CD8-positive, alpha-beta memory T cell (primary cell): ENCODE measurements at regions not wholly inside any gene's neighbourhood (a gene's known extent, or its start where the extent isn't known, plus 50 kb on each side); places are given as distances from the start of the nearest gene placed in this dataset.
A peak's percentile ranks its signal among the peaks of the same experiment; 100 is the strongest.

Experiments
- CTCF ChIA-PET: fragments of 350-600 bp; sonication (Branson Sonifier 250); formaldehyde crosslinking; loops from one replicate; lab custom pipeline; 2021; ENCODE audit warnings: antibody characterized with exemption; lab: Charles Lee
- POLR2A ChIA-PET: fragments of 350-600 bp; sonication (Branson Sonifier 250); formaldehyde crosslinking; loops from one replicate; lab custom pipeline; 2021; ENCODE audit warnings: antibody characterized with exemption; lab: Charles Lee
- DNase-seq, 5 donors: peaks; one replicate each; pipeline versions ENCODE4 v3.0.0 to v3.0.0-alpha.2; 2020 to 2022; ENCODE audit warnings: mixed read lengths in 1 of 5
- H3K27ac ChIP-seq: one replicate; pipeline ENCODE4 v1.7.0; 2013; ENCODE audit warnings: low read depth, mild to moderate bottlenecking, low read length, moderate library complexity
- H3K27me3 ChIP-seq: 2 replicates; pipeline ENCODE4 v1.7.0; 2013; ENCODE audit warnings: low read length, mild to moderate bottlenecking; ENCODE audit not compliant: insufficient read depth, poor library complexity, severe bottlenecking
- H3K36me3 ChIP-seq: 2 replicates; pipeline ENCODE4 v1.7.0; 2013; ENCODE audit warnings: mild to moderate bottlenecking, low read length, moderate library complexity; ENCODE audit not compliant: insufficient read depth
- H3K4me1 ChIP-seq: 2 replicates; pipeline ENCODE4 v1.7.0; 2013; ENCODE audit warnings: mild to moderate bottlenecking, low read length, moderate library complexity; ENCODE audit not compliant: insufficient read depth
- H3K4me3 ChIP-seq: 2 replicates; pipeline ENCODE4 v1.7.0; 2013; ENCODE audit warnings: mild to moderate bottlenecking, low read length
- H3K9me3 ChIP-seq: 2 replicates; pipeline ENCODE4 v1.7.0; 2013; ENCODE audit warnings: mild to moderate bottlenecking, low read length
- H3K27ac Mint-ChIP-seq, 8 donors: one replicate each; pipeline ENCODE4 v1.8.0; 2020 to 2021; ENCODE audit warnings: mixed read lengths in 8 of 8, mild to moderate bottlenecking in 6 of 8, inconsistent platforms in 3 of 8, moderate library complexity in 3 of 8
- H3K27me3 Mint-ChIP-seq, 2 donors: one replicate each; pipeline ENCODE4 v1.8.0; 2020 to 2021; ENCODE audit warnings: mixed read lengths in 2 of 2, mild to moderate bottlenecking in 1 of 2, moderate library complexity in 1 of 2
- H3K36me3 Mint-ChIP-seq, 3 donors: one replicate each; pipeline ENCODE4 v1.8.0; 2020 to 2021; ENCODE audit warnings: mixed read lengths in 3 of 3, inconsistent platforms in 1 of 3, mild to moderate bottlenecking in 1 of 3
- H3K4me1 Mint-ChIP-seq, 3 donors: one replicate each; pipeline ENCODE4 v1.8.0; 2020 to 2021; ENCODE audit warnings: mixed read lengths in 3 of 3, inconsistent platforms in 1 of 3, mild to moderate bottlenecking in 1 of 3
- H3K4me3 Mint-ChIP-seq, 7 donors: one replicate each; pipeline ENCODE4 v1.8.0; 2020 to 2021; ENCODE audit warnings: mixed read lengths in 7 of 7, mild to moderate bottlenecking in 6 of 7, moderate library complexity in 4 of 7, inconsistent platforms in 2 of 7
- H3K9me3 Mint-ChIP-seq, 5 donors: one replicate each; pipeline ENCODE4 v1.8.0; 2020 to 2022; ENCODE audit warnings: mixed read lengths in 5 of 5, mild to moderate bottlenecking in 3 of 5, moderate library complexity in 2 of 5, inconsistent platforms in 1 of 5

DNA sequence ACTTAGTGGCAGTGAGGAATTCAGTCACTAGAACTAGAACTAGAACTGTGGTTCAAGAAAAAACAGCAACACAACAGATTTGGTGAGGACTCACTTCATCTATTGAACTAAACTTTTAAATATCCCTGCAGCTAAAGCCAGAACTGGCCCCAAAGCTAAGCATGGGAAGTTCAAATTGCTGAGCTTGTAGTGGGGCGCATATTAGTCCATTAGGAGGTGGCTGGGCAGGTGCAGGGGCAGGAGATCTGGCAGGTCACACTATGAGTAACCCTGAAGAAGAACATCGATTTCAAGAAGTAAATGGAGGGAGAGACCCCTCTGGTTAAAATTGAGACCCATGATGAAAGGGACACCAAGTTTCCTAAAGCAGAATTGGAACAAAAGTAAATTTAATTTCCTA is 73.8 kb upstream of the UBAC2 start:
- Histone ChIP-seq H3K4me3 (no peak overlapping the region), H3K36me3 (no peaks in the 10 kb centered on the region), H3K9me3 (no peaks in the 10 kb centered on the region), H3K4me1 (peaks cover 10% of the 10 kb centered on the region), H3K27ac (no peak overlapping the region), H3K27me3 (no peaks in the 10 kb centered on the region)
- peaks cover 10 to 14% of the 10 kb centered on the region in 2 donors for H3K27me3 Mint-ChIP-seq
- CTCF ChIA-PET = no interaction called here
- H3K27ac Mint-ChIP-seq = no peak overlapping the region
- DNase-seq = no peak
- POLR2A ChIA-PET = no interaction called here
- no peak overlapping the region for H3K4me3 Mint-ChIP-seq
- no peaks in the 10 kb centered on the region for H3K36me3 Mint-ChIP-seq
- peaks cover 19 to 26% (median 23%) of the 10 kb centered on the region in 3 donors for H3K4me1 Mint-ChIP-seq
- H3K9me3 Mint-ChIP-seq = no peaks in the 10 kb centered on the region

DNA sequence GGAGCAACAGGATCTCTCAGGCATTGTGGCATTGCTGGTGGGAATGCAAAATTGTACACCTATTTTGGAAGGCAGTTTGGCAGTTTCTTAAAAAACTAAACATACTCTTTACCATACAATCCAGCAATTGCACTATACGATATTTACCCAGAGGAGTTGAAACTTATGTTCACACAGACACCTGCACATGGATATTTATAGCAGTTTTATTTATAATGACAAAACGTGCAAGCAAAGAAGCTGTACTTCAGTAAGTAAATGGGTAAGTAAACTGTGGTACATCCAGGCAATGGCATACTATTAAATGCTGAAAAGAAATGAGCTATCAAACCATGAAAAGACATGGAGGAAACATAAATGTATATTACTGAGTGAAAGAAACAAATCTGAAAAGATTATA is 71.6 kb upstream of the UBAC2 start:
- Mint-ChIP-seq H3K36me3 (no peaks in the 10 kb centered on the region), H3K4me1 (peaks cover 13 to 14% (median 14%) of the 10 kb centered on the region in 3 donors), H3K4me3 (no peak overlapping the region), H3K9me3 (no peaks in the 10 kb centered on the region), H3K27me3 (peaks cover 3 to 4% of the 10 kb centered on the region in 2 donors), H3K27ac (no peak overlapping the region)
- Histone ChIP-seq H3K36me3 (no peaks in the 10 kb centered on the region), H3K27me3 (no peaks in the 10 kb centered on the region), H3K9me3 (no peaks in the 10 kb centered on the region), H3K4me3 (no peak overlapping the region), H3K27ac (no peak overlapping the region), H3K4me1 (peaks cover 10% of the 10 kb centered on the region)
- CTCF ChIA-PET = no interaction called here
- DNase-seq = no peak
- POLR2A ChIA-PET = no interaction called here

DNA sequence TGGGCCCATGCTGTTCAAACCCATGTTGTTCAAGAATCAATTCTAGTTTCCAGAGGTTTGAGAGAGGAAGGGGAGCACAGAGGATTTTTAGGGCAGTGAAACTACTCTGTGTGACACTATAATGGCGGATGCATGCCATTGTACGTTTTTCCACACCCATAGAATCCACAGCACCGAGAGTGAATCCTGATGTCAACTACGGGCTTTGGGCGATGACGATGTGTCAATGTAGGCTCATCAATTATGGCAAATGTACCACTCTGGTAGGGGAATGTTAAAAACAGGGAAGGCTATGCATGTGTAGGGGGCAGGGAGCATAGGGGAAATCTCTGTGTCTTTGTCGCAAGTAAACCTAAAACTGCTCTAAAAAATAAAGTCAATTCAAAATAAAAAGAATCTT is 70.7 kb upstream of the UBAC2 start:
- H3K4me3 ChIP-seq = no peak overlapping the region
- Mint-ChIP-seq H3K9me3 (no peaks in the 10 kb centered on the region), H3K4me3 (no peak overlapping the region), H3K27ac (peak overlapping the region in 1 of 8 donors; percentile 16), H3K4me1 (peaks cover 6% of the 10 kb centered on the region in 3 donors), H3K36me3 (no peaks in the 10 kb centered on the region), H3K27me3 (peaks cover 0 to 3% of the 10 kb centered on the region in 2 donors)
- no peak for DNase-seq
- H3K27me3 ChIP-seq = no peaks in the 10 kb centered on the region
- H3K4me1 ChIP-seq = peaks cover 3% of the 10 kb centered on the region
- H3K36me3 ChIP-seq = no peaks in the 10 kb centered on the region
- POLR2A ChIA-PET = no interaction called here
- CTCF ChIA-PET = no interaction called here
- H3K27ac ChIP-seq = no peak overlapping the region
- H3K9me3 ChIP-seq = no peaks in the 10 kb centered on the region

DNA sequence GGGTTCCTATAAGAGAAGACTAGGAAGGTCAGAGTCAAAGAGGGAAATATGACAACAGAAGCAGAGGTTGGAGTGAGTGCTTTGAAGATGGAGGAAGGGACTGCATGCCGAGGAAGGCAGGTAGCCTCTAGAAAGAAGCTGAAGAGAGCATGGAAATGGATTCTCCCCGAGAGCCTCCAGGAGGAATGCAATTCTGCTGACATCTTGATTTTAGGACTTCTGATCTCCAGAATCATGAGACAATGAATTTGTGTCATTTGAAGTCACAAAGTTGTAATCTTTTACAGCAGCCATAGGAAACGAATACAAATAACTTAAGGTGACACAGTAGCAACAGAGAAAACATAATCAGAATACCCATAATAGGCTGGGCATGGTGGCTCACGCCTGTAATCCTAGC is 69.2 kb upstream of the UBAC2 start:
- Mint-ChIP-seq H3K9me3 (no peaks in the 10 kb centered on the region), H3K27me3 (peaks cover 0 to 2% of the 10 kb centered on the region in 2 donors), H3K4me3 (no peak overlapping the region), H3K4me1 (no peaks in the 10 kb centered on the region), H3K36me3 (no peaks in the 10 kb centered on the region), H3K27ac (peak overlapping the region in 2 of 8 donors; percentile 22 to 26)
- Histone ChIP-seq H3K9me3 (no peaks in the 10 kb centered on the region), H3K27me3 (no peaks in the 10 kb centered on the region), H3K27ac (no peak overlapping the region), H3K36me3 (no peaks in the 10 kb centered on the region), H3K4me1 (no peaks in the 10 kb centered on the region), H3K4me3 (no peak overlapping the region)
- no peak for DNase-seq
- CTCF ChIA-PET = no interaction called here
- POLR2A ChIA-PET = no interaction called here

DNA sequence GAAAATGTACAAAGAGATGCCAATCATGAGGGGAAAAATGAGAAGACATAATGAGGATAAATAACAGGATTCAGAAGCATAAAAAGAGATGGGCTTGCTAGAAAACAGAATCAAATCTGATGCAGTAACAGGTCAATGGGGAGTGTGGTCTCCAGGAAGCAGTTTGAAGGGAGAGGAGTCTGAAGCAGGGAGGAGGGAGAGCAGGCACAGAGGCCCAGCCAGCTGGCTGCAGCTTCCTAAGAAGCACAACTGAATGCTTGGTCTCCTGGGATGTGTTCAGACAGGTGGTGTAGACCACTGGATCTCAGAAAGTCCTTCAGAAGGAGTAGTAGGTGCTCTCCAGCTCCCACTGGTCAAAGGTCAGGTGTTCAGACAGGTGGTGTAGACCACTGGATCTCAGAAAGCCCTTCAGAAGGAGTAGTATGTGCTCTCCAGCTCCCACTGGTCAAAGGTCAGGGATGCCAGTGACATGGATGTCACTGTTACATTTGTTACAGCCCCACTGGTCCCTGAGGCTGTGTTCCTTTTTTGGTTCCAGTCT is 68.3 kb upstream of the UBAC2 start:
- Histone ChIP-seq H3K4me1 (no peaks in the 10 kb centered on the region), H3K27ac (no peak overlapping the region), H3K27me3 (no peaks in the 10 kb centered on the region), H3K36me3 (no peaks in the 10 kb centered on the region), H3K4me3 (no peak overlapping the region), H3K9me3 (no peaks in the 10 kb centered on the region)
- no peak for DNase-seq
- Mint-ChIP-seq H3K4me3 (no peak overlapping the region), H3K4me1 (no peaks in the 10 kb centered on the region), H3K36me3 (no peaks in the 10 kb centered on the region), H3K27me3 (peaks cover 0 to 2% of the 10 kb centered on the region in 2 donors), H3K9me3 (no peaks in the 10 kb centered on the region), H3K27ac (peak overlapping the region in 2 of 8 donors; percentile 1 to 2)
- CTCF ChIA-PET = no interaction called here
- POLR2A ChIA-PET = no interaction called here

DNA sequence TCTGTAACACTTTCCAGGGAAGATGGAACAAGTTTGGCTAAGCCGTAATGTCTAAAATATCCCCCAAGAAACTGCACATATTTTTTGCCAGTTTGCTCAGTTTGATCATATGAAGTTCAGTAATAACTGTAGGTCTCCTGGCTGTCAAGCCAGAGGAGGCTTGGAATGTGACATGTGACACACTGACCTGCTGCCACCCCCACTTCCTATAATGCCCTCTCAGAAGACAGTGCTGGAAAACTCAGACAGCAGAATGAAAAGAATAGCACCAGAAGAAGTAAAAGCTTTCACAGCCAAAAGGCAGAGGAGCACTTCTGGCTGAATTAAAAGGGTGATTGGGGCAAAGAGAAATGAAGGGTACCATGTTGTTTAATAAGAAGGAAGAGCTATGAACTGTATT is 67.4 kb upstream of the UBAC2 start:
- CTCF ChIA-PET = no interaction called here
- H3K4me1 Mint-ChIP-seq = no peaks in the 10 kb centered on the region
- no peaks in the 10 kb centered on the region for H3K36me3 ChIP-seq
- no peaks in the 10 kb centered on the region for H3K27me3 ChIP-seq
- DNase-seq = no peak
- no peak overlapping the region for H3K4me3 ChIP-seq
- POLR2A ChIA-PET = no interaction called here
- no peaks in the 10 kb centered on the region for H3K36me3 Mint-ChIP-seq
- no peak overlapping the region for H3K4me3 Mint-ChIP-seq
- no peaks in the 10 kb centered on the region for H3K9me3 ChIP-seq
- H3K27me3 Mint-ChIP-seq = peaks cover 0 to 2% of the 10 kb centered on the region in 2 donors
- no peaks in the 10 kb centered on the region for H3K9me3 Mint-ChIP-seq
- H3K4me1 ChIP-seq = no peaks in the 10 kb centered on the region
- H3K27ac Mint-ChIP-seq = peak overlapping the region in 1 of 8 donors; percentile 59
- H3K27ac ChIP-seq = no peak overlapping the region

DNA sequence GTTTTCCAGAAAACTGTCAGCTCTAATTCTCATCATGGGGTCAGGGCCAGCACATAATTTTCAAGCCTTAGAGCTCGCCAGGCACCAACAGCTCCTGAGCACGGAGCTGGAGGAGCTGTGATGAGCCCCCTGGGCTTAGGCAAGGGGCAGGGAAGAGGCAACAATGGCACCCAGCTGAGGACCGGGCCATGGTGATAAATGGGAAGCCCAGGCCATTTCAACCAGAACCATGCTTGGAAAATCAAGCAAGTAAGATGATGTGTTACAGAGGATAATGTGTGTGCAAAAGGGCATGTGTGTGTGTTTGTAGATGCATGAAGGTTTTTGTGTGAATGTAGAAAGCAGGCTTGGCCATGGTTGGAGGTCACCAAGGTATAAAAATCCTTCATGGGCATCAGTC is 66.8 kb upstream of the UBAC2 start:
- H3K4me1 Mint-ChIP-seq = no peaks in the 10 kb centered on the region
- no peak overlapping the region for H3K4me3 ChIP-seq
- H3K9me3 Mint-ChIP-seq = no peaks in the 10 kb centered on the region
- ChIA-PET CTCF (no interaction called here), POLR2A (no interaction called here)
- no peaks in the 10 kb centered on the region for H3K9me3 ChIP-seq
- DNase-seq = no peak
- no peaks in the 10 kb centered on the region for H3K27me3 ChIP-seq
- H3K36me3 Mint-ChIP-seq = no peaks in the 10 kb centered on the region
- no peak overlapping the region for H3K27ac ChIP-seq
- H3K4me3 Mint-ChIP-seq = no peak overlapping the region
- H3K27ac Mint-ChIP-seq = no peak overlapping the region
- H3K4me1 ChIP-seq = no peaks in the 10 kb centered on the region
- H3K27me3 Mint-ChIP-seq = peaks cover 0 to 2% of the 10 kb centered on the region in 2 donors
- no peaks in the 10 kb centered on the region for H3K36me3 ChIP-seq

DNA sequence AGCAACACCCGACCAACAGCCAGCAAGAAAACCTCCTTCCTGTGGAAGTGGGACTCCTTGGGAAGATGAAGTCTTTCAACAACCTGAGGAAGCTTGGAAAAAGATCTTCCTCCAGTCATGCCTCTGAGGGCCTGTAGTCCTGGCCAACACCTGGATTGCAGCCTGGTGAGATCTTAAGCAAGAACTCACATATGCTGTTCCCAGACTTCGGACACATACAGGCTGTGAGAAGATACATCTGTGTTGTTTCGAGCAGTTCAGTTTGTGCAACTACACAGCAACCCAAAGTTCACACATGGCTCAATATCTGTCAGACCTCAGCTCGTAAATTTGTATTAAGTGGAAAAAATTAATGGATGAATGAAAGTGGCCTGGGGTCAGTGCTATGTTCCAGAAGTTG is 65.1 kb upstream of the UBAC2 start:
- Histone ChIP-seq H3K9me3 (no peaks in the 10 kb centered on the region), H3K36me3 (no peaks in the 10 kb centered on the region), H3K4me1 (no peaks in the 10 kb centered on the region), H3K27me3 (no peaks in the 10 kb centered on the region), H3K4me3 (no peak overlapping the region), H3K27ac (no peak overlapping the region)
- no peak overlapping the region for H3K4me3 Mint-ChIP-seq
- no peaks in the 10 kb centered on the region for H3K36me3 Mint-ChIP-seq
- H3K27me3 Mint-ChIP-seq = peaks cover 0 to 2% of the 10 kb centered on the region in 2 donors
- CTCF ChIA-PET = no interaction called here
- H3K27ac Mint-ChIP-seq = no peak overlapping the region
- DNase-seq = no peak
- H3K9me3 Mint-ChIP-seq = no peaks in the 10 kb centered on the region
- H3K4me1 Mint-ChIP-seq = no peaks in the 10 kb centered on the region
- POLR2A ChIA-PET = no interaction called here
